ENCODE measurements at regions not wholly inside any gene's neighbourhood (a gene's known extent, or its start where the extent isn't known, plus 50 kb on each side); places are given as distances from the start of the nearest gene placed in this dataset.

GRCh38 chr12:92562063-92562734 is 140.6 kb upstream of the PLEKHG7 start:
- intact Hi-C loops (cut with DNase I; ENCODE audit: low total_unique reads) = loop anchor here (5.0 kb wide), 1 partner anchor 415 kb away; the partner anchor contains the start of gene BTG1
- no peak for DNase-seq
- no peaks in the 10 kb centered on the region for H3K27me3 ChIP-seq
- no peaks in the 10 kb centered on the region for H3K9me3 ChIP-seq
- H3K4me1 ChIP-seq = peaks cover 0 to 52% (median 24%) of the 10 kb centered on the region in 4 donors
- H3K36me3 ChIP-seq = no peaks in the 10 kb centered on the region
- H3K27ac ChIP-seq = peak overlapping the region; percentile 71 to 76
- H3K4me3 ChIP-seq = no peak overlapping the region
- TF ChIP-seq CTCF (IDR thresholded peaks at IDR 0.05) = no peak

DNA sequence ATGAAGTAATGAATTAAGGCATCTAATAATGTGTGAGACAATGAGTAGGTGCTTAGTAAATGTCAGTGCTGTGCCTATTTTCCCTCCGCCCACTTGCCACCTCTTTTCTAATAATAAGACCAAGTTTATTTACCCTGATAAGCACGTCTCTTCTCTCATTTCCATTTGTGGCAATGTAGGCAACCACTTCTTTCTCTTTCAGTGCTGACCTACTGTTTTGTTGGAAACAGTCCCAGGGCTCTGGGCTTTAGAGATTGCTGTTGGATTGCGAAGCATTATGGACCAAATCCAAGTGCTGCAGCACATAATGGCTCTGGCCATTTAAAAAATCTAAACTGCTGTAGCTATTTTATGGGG is 141.3 kb upstream of the PLEKHG7 start:
- Histone ChIP-seq H3K27me3 (no peaks in the 10 kb centered on the region), H3K4me1 (peaks cover 0 to 52% (median 24%) of the 10 kb centered on the region in 4 donors), H3K4me3 (no peak overlapping the region), H3K9me3 (no peaks in the 10 kb centered on the region), H3K27ac (peak overlapping the region; percentile 71 to 76), H3K36me3 (no peaks in the 10 kb centered on the region)
- no peak for TF ChIP-seq CTCF (IDR thresholded peaks at IDR 0.05)
- DNase-seq = peak; percentile 66 to 75
- intact Hi-C loops (cut with DNase I; ENCODE audit: low total_unique reads) = loop anchor here (5.0 kb wide), 1 partner anchor 414 kb away; the partner anchor contains the start of gene BTG1

DNA sequence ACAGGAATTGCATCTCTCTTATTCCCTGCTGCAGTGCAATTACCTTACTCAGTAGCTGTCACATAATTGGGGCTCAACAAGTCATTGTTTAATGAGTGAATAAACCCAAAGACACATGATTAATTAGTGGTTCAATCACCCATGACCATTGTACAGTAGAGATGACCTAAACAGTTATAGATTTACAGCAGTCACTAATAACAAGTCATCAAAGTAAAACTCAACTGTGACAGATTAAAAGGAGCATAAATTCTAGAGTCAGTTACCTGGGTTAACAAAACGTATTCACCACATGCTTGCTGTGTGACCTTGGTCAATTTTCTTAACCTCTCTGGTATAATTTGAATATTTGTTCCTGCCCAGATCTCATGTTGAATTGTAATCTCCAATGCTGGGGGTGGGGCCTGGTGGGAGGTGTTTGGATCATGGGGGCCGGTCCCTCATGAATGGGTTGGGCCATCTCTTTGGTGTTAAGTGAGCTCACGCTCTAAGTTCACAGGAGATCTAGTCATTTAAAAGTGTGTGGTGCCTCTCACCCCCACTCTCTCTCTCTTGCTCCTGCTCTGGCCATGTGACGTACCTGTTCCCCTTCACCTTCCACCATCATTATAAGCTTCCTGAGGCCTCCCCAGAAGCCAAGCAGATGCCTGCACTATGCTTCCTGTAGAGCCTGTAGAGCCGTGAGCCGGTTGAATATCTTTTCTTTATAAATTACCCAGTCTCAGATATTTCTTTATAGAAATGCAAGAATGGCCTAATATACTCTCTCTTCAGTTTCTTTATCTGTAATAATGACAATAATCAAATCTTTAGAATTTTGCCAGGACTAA is 141.9 kb upstream of the PLEKHG7 start:
- TF ChIP-seq CTCF (IDR thresholded peaks at IDR 0.05) = no peak
- H3K9me3 ChIP-seq = no peaks in the 10 kb centered on the region
- H3K4me3 ChIP-seq = no peak overlapping the region
- H3K4me1 ChIP-seq = peaks cover 0 to 52% (median 24%) of the 10 kb centered on the region in 4 donors
- intact Hi-C loops (cut with DNase I; ENCODE audit: low total_unique reads) = loop anchor here (5.0 kb wide), 1 partner anchor 414 kb away; the partner anchor contains the start of gene BTG1
- DNase-seq = no peak
- H3K36me3 ChIP-seq = no peaks in the 10 kb centered on the region
- H3K27ac ChIP-seq = peak overlapping the region; percentile 71 to 76
- no peaks in the 10 kb centered on the region for H3K27me3 ChIP-seq

GRCh38 chr12:92558806-92559205 is 144.0 kb upstream of the PLEKHG7 start:
- H3K27ac ChIP-seq = peak overlapping the region; percentile 22 to 24
- no peak for DNase-seq
- H3K4me1 ChIP-seq = peaks cover 0 to 58% (median 27%) of the 10 kb centered on the region in 4 donors
- no peaks in the 10 kb centered on the region for H3K27me3 ChIP-seq
- no peak for TF ChIP-seq CTCF (IDR thresholded peaks at IDR 0.05)
- intact Hi-C loops (cut with DNase I; ENCODE audit: low total_unique reads) = no loop called here
- no peaks in the 10 kb centered on the region for H3K9me3 ChIP-seq
- H3K36me3 ChIP-seq = no peaks in the 10 kb centered on the region
- no peak overlapping the region for H3K4me3 ChIP-seq

GRCh38 chr12:92558215-92558773 is 144.5 kb upstream of the PLEKHG7 start:
- Histone ChIP-seq H3K27me3 (no peaks in the 10 kb centered on the region), H3K9me3 (no peaks in the 10 kb centered on the region), H3K27ac (peak overlapping the region; percentile 22 to 24), H3K36me3 (no peaks in the 10 kb centered on the region), H3K4me3 (no peak overlapping the region), H3K4me1 (peaks cover 0 to 59% (median 30%) of the 10 kb centered on the region in 4 donors)
- no peak for TF ChIP-seq CTCF (IDR thresholded peaks at IDR 0.05)
- intact Hi-C loops (cut with DNase I; ENCODE audit: low total_unique reads) = no loop called here
- no peak for DNase-seq
